HFFc6 (cell line): ENCODE measurements at regions not wholly inside any gene's neighbourhood (a gene's known extent, or its start where the extent isn't known, plus 50 kb on each side); places are given as distances from the start of the nearest gene placed in this dataset.
A peak's percentile ranks its signal among the peaks of the same experiment; 100 is the strongest.

Experiments
- DNase-seq: peaks from one replicate; pipeline ENCODE4 v3.0.0-alpha.2; 2018
- H3K27ac Mint-ChIP-seq: 2 replicates; pipeline ENCODE4 v1.8.0; 2020; ENCODE audit warnings: mild to moderate bottlenecking, mixed read lengths
- H3K27me3 Mint-ChIP-seq: 2 replicates; pipeline ENCODE4 v1.8.0; 2021; ENCODE audit warnings: mild to moderate bottlenecking, moderate library complexity, mixed read lengths; ENCODE audit not compliant: insufficient read depth
- H3K36me3 Mint-ChIP-seq: 2 replicates; pipeline ENCODE4 v1.8.0; 2021; ENCODE audit warnings: low read depth, mixed read lengths
- H3K4me1 Mint-ChIP-seq: 2 replicates; pipeline ENCODE4 v1.8.0; 2020; ENCODE audit warnings: low read depth, mixed read lengths
- H3K4me3 Mint-ChIP-seq: 2 replicates; pipeline ENCODE4 v1.8.0; 2020; ENCODE audit warnings: mild to moderate bottlenecking, moderate library complexity, mixed read lengths
- H3K9me3 Mint-ChIP-seq: 2 replicates; pipeline ENCODE4 v1.8.0; 2020; ENCODE audit warnings: mild to moderate bottlenecking, mixed read lengths
- TF ChIP-seq, protein P1 (sequence below): fragments of 200-600 bp; sonication (generic); IDR thresholded peaks from 2 replicates; pipeline ENCODE4 v1.5.0; 2021; ENCODE audit warnings: antibody characterized with exemption, mild to moderate bottlenecking

DNA sequence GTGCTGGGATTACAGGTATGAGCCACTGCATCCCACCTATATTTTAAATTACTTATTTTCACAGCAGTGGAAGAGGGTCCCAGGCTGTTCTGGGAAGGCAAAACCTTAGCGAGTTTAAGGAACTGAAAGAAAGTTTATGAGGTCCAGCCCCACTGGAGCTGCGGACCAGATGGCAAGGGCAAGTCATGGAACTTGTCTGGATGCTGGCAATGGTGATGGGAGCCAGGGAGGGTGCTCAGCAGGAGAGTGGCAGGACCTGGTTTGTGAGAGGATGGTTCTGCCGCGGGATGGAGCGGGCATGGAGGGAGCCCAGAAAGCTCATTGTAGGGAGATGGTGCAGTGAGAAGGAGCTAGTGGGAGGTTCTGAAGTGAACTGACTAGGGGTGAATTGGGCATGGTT is 50.6 kb upstream of the SLC45A1 start:
- Mint-ChIP-seq H3K4me1 (peaks cover 13% of the 10 kb centered on the region), H3K27ac (no peak overlapping the region), H3K36me3 (no peaks in the 10 kb centered on the region), H3K4me3 (no peak overlapping the region), H3K27me3 (peaks cover 14% of the 10 kb centered on the region), H3K9me3 (no peaks in the 10 kb centered on the region)
- TF ChIP-seq, protein P1, sequence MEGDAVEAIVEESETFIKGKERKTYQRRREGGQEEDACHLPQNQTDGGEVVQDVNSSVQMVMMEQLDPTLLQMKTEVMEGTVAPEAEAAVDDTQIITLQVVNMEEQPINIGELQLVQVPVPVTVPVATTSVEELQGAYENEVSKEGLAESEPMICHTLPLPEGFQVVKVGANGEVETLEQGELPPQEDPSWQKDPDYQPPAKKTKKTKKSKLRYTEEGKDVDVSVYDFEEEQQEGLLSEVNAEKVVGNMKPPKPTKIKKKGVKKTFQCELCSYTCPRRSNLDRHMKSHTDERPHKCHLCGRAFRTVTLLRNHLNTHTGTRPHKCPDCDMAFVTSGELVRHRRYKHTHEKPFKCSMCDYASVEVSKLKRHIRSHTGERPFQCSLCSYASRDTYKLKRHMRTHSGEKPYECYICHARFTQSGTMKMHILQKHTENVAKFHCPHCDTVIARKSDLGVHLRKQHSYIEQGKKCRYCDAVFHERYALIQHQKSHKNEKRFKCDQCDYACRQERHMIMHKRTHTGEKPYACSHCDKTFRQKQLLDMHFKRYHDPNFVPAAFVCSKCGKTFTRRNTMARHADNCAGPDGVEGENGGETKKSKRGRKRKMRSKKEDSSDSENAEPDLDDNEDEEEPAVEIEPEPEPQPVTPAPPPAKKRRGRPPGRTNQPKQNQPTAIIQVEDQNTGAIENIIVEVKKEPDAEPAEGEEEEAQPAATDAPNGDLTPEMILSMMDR: no peak
- DNase-seq: no peak

DNA sequence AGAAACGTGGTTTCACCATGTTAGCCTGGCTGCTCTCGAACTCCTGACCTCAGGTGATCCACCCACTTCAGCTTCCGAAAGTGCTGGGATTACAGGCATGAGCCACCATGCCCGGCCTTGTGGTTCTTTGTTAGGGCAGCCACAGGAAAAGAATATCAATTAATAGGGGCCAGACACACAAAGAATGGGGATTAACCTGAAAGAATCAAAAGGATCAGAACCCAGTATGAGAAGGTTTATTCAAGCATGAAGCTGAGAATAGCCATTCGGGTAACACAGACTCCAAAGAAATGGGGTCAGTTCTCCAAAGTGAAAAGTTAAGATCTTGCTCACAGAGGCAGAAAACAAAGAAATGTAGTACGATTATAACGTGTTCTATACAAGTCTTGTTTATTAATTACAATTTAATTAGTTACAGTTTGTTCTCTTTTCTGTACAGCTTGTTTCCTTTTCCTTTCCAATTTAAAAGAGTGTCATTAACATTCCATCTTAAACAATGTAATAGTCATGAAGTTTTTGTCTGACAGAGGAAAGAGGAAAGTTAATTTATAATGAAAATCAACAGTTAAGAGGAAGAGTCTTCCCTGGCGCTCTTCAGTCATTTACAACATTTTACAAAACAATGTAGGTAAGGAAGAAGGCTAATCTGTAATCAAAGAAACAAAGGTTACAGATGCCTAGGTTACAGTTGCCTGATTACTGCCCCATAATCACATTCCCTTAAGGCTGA is 51.3 kb upstream of the SLC45A1 start:
- H3K36me3 Mint-ChIP-seq: no peaks in the 10 kb centered on the region
- peaks cover 13% of the 10 kb centered on the region for H3K4me1 Mint-ChIP-seq
- H3K9me3 Mint-ChIP-seq: no peaks in the 10 kb centered on the region
- H3K4me3 Mint-ChIP-seq: no peak overlapping the region
- TF ChIP-seq, protein P1: no peak
- H3K27ac Mint-ChIP-seq: no peak overlapping the region
- no peak for DNase-seq
- H3K27me3 Mint-ChIP-seq: peaks cover 14% of the 10 kb centered on the region

- Mint-ChIP-seq H3K4me1 (peaks cover 21% of the 10 kb centered on the region), H3K4me3 (no peak overlapping the region), H3K9me3 (no peaks in the 10 kb centered on the region), H3K27ac (no peak overlapping the region), H3K36me3 (no peaks in the 10 kb centered on the region), H3K27me3 (peaks cover 9% of the 10 kb centered on the region)
- DNase-seq: no peak
- TF ChIP-seq, protein P1: no peak
These were observed 54.1 kb upstream of the SLC45A1 start for GRCh38 chr1:8263791-8264190.

GRCh38 chr1:8261398-8261762 is 56.5 kb upstream of the SLC45A1 start:
- Mint-ChIP-seq H3K4me3 (no peak overlapping the region), H3K4me1 (peaks cover 31% of the 10 kb centered on the region), H3K27ac (no peak overlapping the region), H3K36me3 (no peaks in the 10 kb centered on the region), H3K27me3 (peaks cover 5% of the 10 kb centered on the region), H3K9me3 (no peaks in the 10 kb centered on the region)
- TF ChIP-seq, protein P1: no peak
- DNase-seq: no peak

DNA sequence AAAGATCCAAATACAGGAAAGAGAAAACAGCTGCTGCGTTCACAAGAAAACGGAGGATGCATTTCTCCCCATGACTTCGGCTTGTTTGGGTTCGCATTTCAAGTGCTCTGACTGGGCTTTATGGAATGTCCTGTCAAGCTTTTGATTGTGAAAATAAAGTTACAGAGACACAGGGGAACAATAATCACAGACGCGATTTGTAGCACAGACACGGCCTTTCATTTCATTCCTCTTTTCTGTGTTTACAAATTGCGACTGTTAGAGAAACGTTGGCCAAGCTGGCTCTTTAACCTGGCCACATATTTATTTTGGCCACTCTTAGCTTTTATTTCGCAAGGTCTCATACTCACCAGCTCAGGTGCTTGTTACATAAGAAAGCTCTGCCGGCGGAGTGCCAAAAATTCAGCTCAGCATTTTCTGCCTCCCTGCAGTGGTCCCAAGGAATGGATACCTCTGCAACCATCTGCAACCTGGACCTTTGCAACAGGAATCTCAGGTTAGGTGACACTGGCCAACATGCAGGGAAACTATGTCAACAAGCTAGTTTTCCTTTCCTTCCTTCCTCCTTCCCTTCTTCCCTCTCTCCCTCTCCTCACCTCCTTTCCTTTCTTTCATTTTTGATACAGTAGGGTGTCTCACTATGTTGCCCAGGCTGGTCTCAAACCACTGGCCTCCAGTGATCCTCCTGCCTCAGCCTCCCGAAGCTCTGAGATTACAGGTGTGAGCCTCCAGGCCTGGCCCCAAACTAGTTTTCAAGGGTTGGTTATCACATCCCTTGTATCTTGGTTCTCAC is 58.2 kb upstream of the SLC45A1 start:
- DNase-seq: peak; percentile 21
- Mint-ChIP-seq H3K27me3 (peaks cover 8% of the 10 kb centered on the region), H3K9me3 (no peaks in the 10 kb centered on the region), H3K4me1 (peaks cover 31% of the 10 kb centered on the region), H3K36me3 (no peaks in the 10 kb centered on the region), H3K27ac (no peak overlapping the region), H3K4me3 (peak overlapping the region; percentile 11; the same call in 1 of the 2 replicates)
- TF ChIP-seq, protein P1: no peak
